ENCODE measurements at regions not wholly inside any gene's neighbourhood (a gene's known extent, or its start where the extent isn't known, plus 50 kb on each side); places are given as distances from the start of the nearest gene placed in this dataset.

GRCh38 chr1:5312862-5313261 is 658.5 kb downstream of the AJAP1 start:
- no peak for TF ChIP-seq CTCF (IDR thresholded peaks at IDR 0.05)
- no peak for TF ChIP-seq POLR2A (IDR thresholded peaks at IDR 0.05)

All from body of pancreas (tissue), 4 donors.